Trophoblast cell (in vitro differentiated cells and primary cell): ENCODE measurements at regions not wholly inside any gene's neighbourhood (a gene's known extent, or its start where the extent isn't known, plus 50 kb on each side); places are given as distances from the start of the nearest gene placed in this dataset.

Experiments
- DNase-seq, 2 donors: peaks; one replicate each; pipeline ENCODE4 v3.0.0-alpha.2; 2016
- H2AFZ ChIP-seq: 2 replicates; pipeline ENCODE4 v1.6.1; 2013; ENCODE audit warnings: low read length, moderate library complexity, mild to moderate bottlenecking; ENCODE audit not compliant: insufficient read depth, poor library complexity
- H2AK5ac ChIP-seq: 2 replicates; pipeline ENCODE4 v1.6.1; 2013; ENCODE audit warnings: mild to moderate bottlenecking, low read length
- H2BK120ac ChIP-seq: 2 replicates; pipeline ENCODE4 v1.6.1; 2013; ENCODE audit warnings: low read length, mild to moderate bottlenecking, moderate library complexity; ENCODE audit not compliant: insufficient read depth, poor library complexity
- H2BK12ac ChIP-seq: 2 replicates; pipeline ENCODE4 v1.6.1; 2013; ENCODE audit warnings: mild to moderate bottlenecking, low read length, moderate library complexity
- H2BK5ac ChIP-seq: 2 replicates; pipeline ENCODE4 v1.6.1; 2013; ENCODE audit warnings: low read length, low read depth, moderate library complexity, mild to moderate bottlenecking; ENCODE audit not compliant: poor library complexity
- H3K14ac ChIP-seq: 2 replicates; pipeline ENCODE4 v1.6.1; 2013; ENCODE audit warnings: mild to moderate bottlenecking, low read length
- H3K18ac ChIP-seq: 2 replicates; pipeline ENCODE4 v1.6.1; 2013; ENCODE audit warnings: mild to moderate bottlenecking, low read length
- H3K23ac ChIP-seq: 2 replicates; pipeline ENCODE4 v1.6.1; 2013; ENCODE audit warnings: low read length
- H3K27ac ChIP-seq: 2 replicates; pipeline ENCODE4 v1.5.1; 2013; ENCODE audit warnings: low read depth, mild to moderate bottlenecking, inconsistent platforms, low read length, moderate library complexity
- H3K27me3 ChIP-seq: 2 replicates; pipeline ENCODE4 v1.6.1; 2013; ENCODE audit warnings: inconsistent platforms, mild to moderate bottlenecking, low read length, moderate library complexity; ENCODE audit not compliant: insufficient read depth
- H3K36me3 ChIP-seq, 2 experiments: 1 replicate in 1 of 2; 2 replicates in 1 of 2; pipeline ENCODE4 v1.6.1; 2013; ENCODE audit warnings: low read length in 2 of 2, mild to moderate bottlenecking in 2 of 2, moderate library complexity in 1 of 2; ENCODE audit not compliant: insufficient read depth in 2 of 2, control insufficient read depth in 1 of 2
- H3K4ac ChIP-seq: 2 replicates; pipeline ENCODE4 v1.6.1; 2013; ENCODE audit warnings: low read depth, mild to moderate bottlenecking, low read length, moderate library complexity
- H3K4me1 ChIP-seq, 2 experiments: 1 replicate in 1 of 2; 2 replicates in 1 of 2; pipeline ENCODE4 v1.6.1; 2013; ENCODE audit warnings: low read length in 2 of 2, mild to moderate bottlenecking in 2 of 2, moderate library complexity in 1 of 2; ENCODE audit not compliant: insufficient read depth in 2 of 2, control insufficient read depth in 1 of 2
- H3K4me2 ChIP-seq: 2 replicates; pipeline ENCODE4 v1.6.1; 2013; ENCODE audit warnings: inconsistent platforms, mild to moderate bottlenecking, low read length, moderate library complexity
- H3K4me3 ChIP-seq: 2 replicates; pipeline ENCODE4 v1.5.1; 2013; ENCODE audit warnings: mild to moderate bottlenecking, low read depth, low read length, inconsistent platforms
- H3K79me1 ChIP-seq: one replicate; pipeline ENCODE4 v1.6.1; 2013; ENCODE audit warnings: low read length
- H3K79me2 ChIP-seq: 2 replicates; pipeline ENCODE4 v1.6.1; 2013; ENCODE audit warnings: low read length, mild to moderate bottlenecking; ENCODE audit not compliant: control insufficient read depth, insufficient read depth, poor library complexity
- H3K9ac ChIP-seq: 2 replicates; pipeline ENCODE4 v1.6.1; 2013; ENCODE audit warnings: mild to moderate bottlenecking, low read length
- H3K9me3 ChIP-seq: 2 replicates; pipeline ENCODE4 v1.6.1; 2013; ENCODE audit warnings: low read depth, mild to moderate bottlenecking, control low read depth, inconsistent platforms, low read length; ENCODE audit not compliant: insufficient read depth
- H4K12ac ChIP-seq: 2 replicates; pipeline ENCODE4 v1.6.1; 2013; ENCODE audit warnings: low read depth, mild to moderate bottlenecking, low read length, moderate library complexity
- H4K8ac ChIP-seq: 2 replicates; pipeline ENCODE4 v1.6.1; 2013; ENCODE audit warnings: low read depth, mild to moderate bottlenecking, low read length, moderate library complexity
- H4K91ac ChIP-seq: one replicate; pipeline ENCODE4 v1.6.1; 2013; ENCODE audit warnings: low read depth, mild to moderate bottlenecking, low read length, moderate library complexity
- WGBS: extraction: QIAGEN DNeasy Blood & Tissue Kit; methylation state at CpG from one replicate; pipeline ENCODE4 v1.1.7; 2013; ENCODE audit warnings: missing lambda C conversion rate; ENCODE audit not compliant: insufficient read length, insufficient coverage; ENCODE audit errors: extremely low coverage; 5-methylcytosine and 5-hydroxymethylcytosine counted together

- Histone ChIP-seq H3K14ac (no peak overlapping the region), H4K91ac (no peak overlapping the region), H2BK12ac (no peak overlapping the region), H3K36me3 (no peaks in the 10 kb centered on the region), H2BK120ac (no peak overlapping the region), H3K4me1 (peaks cover 5 to 7% of the 10 kb centered on the region in 2 experiments), H3K4me2 (no peak overlapping the region), H3K27ac (no peak overlapping the region), H2BK5ac (no peak overlapping the region), H3K4ac (no peak overlapping the region), H3K27me3 (no peaks in the 10 kb centered on the region), H2AK5ac (no peak overlapping the region), H3K79me1 (no peaks in the 10 kb centered on the region), H3K79me2 (no peaks in the 10 kb centered on the region), H3K9me3 (no peaks in the 10 kb centered on the region), H3K23ac (no peak overlapping the region), H2AFZ (no peak overlapping the region), H4K12ac (no peak overlapping the region), H3K18ac (no peak overlapping the region), H3K4me3 (no peak overlapping the region), H3K9ac (no peak overlapping the region), H4K8ac (no peak overlapping the region)
- DNase-seq, result no peak
Measured at GRCh38 chr6:144978208-144978607, 693.1 kb downstream of the UTRN start.

- H3K4me3 ChIP-seq, result no peak overlapping the region
- no peaks in the 10 kb centered on the region for H3K27me3 ChIP-seq
- H3K18ac ChIP-seq, result no peak overlapping the region
- no peak overlapping the region for H3K9ac ChIP-seq
- H2AK5ac ChIP-seq, result no peak overlapping the region
- H3K4me1 ChIP-seq, result no peaks in the 10 kb centered on the region
- no peaks in the 10 kb centered on the region for H3K79me2 ChIP-seq
- no peak overlapping the region for H3K4ac ChIP-seq
- H2BK12ac ChIP-seq, result no peak overlapping the region
- H2AFZ ChIP-seq, result no peak overlapping the region
- no peaks in the 10 kb centered on the region for H3K9me3 ChIP-seq
- no peak for DNase-seq
- no peak overlapping the region for H3K14ac ChIP-seq
- no peaks in the 10 kb centered on the region for H3K79me1 ChIP-seq
- H3K36me3 ChIP-seq, result no peaks in the 10 kb centered on the region
- no peak overlapping the region for H4K91ac ChIP-seq
- no peak overlapping the region for H3K4me2 ChIP-seq
- no peak overlapping the region for H4K12ac ChIP-seq
- no peak overlapping the region for H3K27ac ChIP-seq
- H4K8ac ChIP-seq, result no peak overlapping the region
- H3K23ac ChIP-seq, result no peak overlapping the region
- no CpG with 5 or more reads among the region's 2 CpGs for WGBS
- no peak overlapping the region for H2BK120ac ChIP-seq
- H2BK5ac ChIP-seq, result no peak overlapping the region
Measured at GRCh38 chr6:144986271-144986670, 701.1 kb downstream of the UTRN start.

- H3K18ac ChIP-seq, result no peak overlapping the region
- H2BK120ac ChIP-seq, result no peak overlapping the region
- H3K9me3 ChIP-seq, result no peaks in the 10 kb centered on the region
- H2AFZ ChIP-seq, result no peak overlapping the region
- H3K79me2 ChIP-seq, result no peaks in the 10 kb centered on the region
- H3K4me2 ChIP-seq, result no peak overlapping the region
- no peak overlapping the region for H3K4me3 ChIP-seq
- no peak overlapping the region for H3K23ac ChIP-seq
- H4K12ac ChIP-seq, result no peak overlapping the region
- H3K79me1 ChIP-seq, result no peaks in the 10 kb centered on the region
- H3K4ac ChIP-seq, result no peak overlapping the region
- no peak overlapping the region for H3K9ac ChIP-seq
- H3K36me3 ChIP-seq, result no peaks in the 10 kb centered on the region
- no peak overlapping the region for H2BK5ac ChIP-seq
- no peak for DNase-seq
- H3K4me1 ChIP-seq, result no peaks in the 10 kb centered on the region
- no peak overlapping the region for H3K27ac ChIP-seq
- no peak overlapping the region for H2BK12ac ChIP-seq
- no peaks in the 10 kb centered on the region for H3K27me3 ChIP-seq
- H4K8ac ChIP-seq, result no peak overlapping the region
- H3K14ac ChIP-seq, result no peak overlapping the region
- WGBS, result no CpG with 5 or more reads among the region's 5 CpGs
- H2AK5ac ChIP-seq, result no peak overlapping the region
- no peak overlapping the region for H4K91ac ChIP-seq
Measured at GRCh38 chr6:144989319-144990107, 704.4 kb downstream of the UTRN start.

DNA sequence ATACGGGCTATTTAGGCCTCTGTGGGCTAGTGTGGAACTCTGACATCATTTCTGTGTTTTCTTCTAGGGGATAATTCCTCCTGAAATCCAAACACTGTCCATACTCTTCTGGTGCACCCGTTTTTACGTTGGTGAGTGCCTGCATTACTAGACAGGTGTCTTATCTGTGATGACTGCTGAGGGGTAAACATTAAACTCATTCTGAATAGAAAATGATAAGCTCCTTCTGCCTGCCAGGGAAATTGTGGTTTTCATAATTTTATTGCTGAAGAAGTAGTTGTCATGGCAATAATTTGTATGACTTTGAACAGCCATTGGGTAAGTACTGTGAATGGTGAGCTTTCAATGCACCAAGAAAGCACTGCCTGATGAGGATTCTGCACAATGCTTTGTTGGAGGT is 705.6 kb downstream of the UTRN start:
- Histone ChIP-seq H2AFZ (no peak overlapping the region), H3K14ac (no peak overlapping the region), H3K36me3 (no peaks in the 10 kb centered on the region), H3K18ac (no peak overlapping the region), H2BK5ac (no peak overlapping the region), H3K27ac (no peak overlapping the region), H4K91ac (no peak overlapping the region), H3K27me3 (no peaks in the 10 kb centered on the region), H2BK12ac (no peak overlapping the region), H3K9me3 (no peaks in the 10 kb centered on the region), H4K12ac (no peak overlapping the region), H4K8ac (no peak overlapping the region), H3K9ac (no peak overlapping the region), H3K79me2 (no peaks in the 10 kb centered on the region), H3K4me1 (no peaks in the 10 kb centered on the region), H3K79me1 (no peaks in the 10 kb centered on the region), H3K4me2 (no peak overlapping the region), H3K23ac (no peak overlapping the region), H3K4ac (no peak overlapping the region), H3K4me3 (no peak overlapping the region), H2AK5ac (no peak overlapping the region), H2BK120ac (no peak overlapping the region)
- no CpG with 5 or more reads among the region's 3 CpGs for WGBS
- DNase-seq, result no peak
